SK-N-SH treated with all-trans-retinoic acid at 6 μM for 48 hours (cell line): ENCODE measurements at regions not wholly inside any gene's neighbourhood (a gene's known extent, or its start where the extent isn't known, plus 50 kb on each side); places are given as distances from the start of the nearest gene placed in this dataset.

Experiments
- ATAC-seq: fragments of 200-7000 bp; cut with Tn5 transposase; 3 replicates; pipeline ENCODE4 v1.9.1; 2020; ENCODE audit warnings: mild to moderate bottlenecking, moderate library complexity
- ARNTL ChIP-seq: fragments of 450-650 bp; formaldehyde crosslinking; IDR thresholded peaks from 2 replicates; pipeline ENCODE4 v1.5.0; 2020; ENCODE audit warnings: low read depth, mild to moderate bottlenecking, moderate library complexity, borderline replicate concordance
- BACH2 ChIP-seq: fragments of 250-450 bp; sonication (Bioruptor Pico); IDR thresholded peaks from 2 replicates; pipeline ENCODE4 v1.9.0; 2021; ENCODE audit warnings: mild to moderate bottlenecking, borderline replicate concordance
- CSDC2 ChIP-seq: fragments of 250-450 bp; sonication (Bioruptor Pico); IDR thresholded peaks from 2 replicates; pipeline ENCODE4 v1.5.0; 2020; ENCODE audit warnings: mild to moderate bottlenecking, moderate library complexity
- ESRRG ChIP-seq: fragments of 250-450 bp; sonication (Bioruptor Pico); IDR thresholded peaks from 2 replicates; pipeline ENCODE4 v1.6.1; 2021; ENCODE audit warnings: mild to moderate bottlenecking
- GLIS3 ChIP-seq: fragments of 250-450 bp; sonication (Bioruptor Pico); IDR thresholded peaks from 2 replicates; pipeline ENCODE4 v1.5.0; 2020; ENCODE audit warnings: mild to moderate bottlenecking, moderate library complexity
- ISL1 ChIP-seq: fragments of 250-450 bp; sonication (Bioruptor Pico); IDR thresholded peaks from 2 replicates; pipeline ENCODE4 v2.1.2; 2022; ENCODE audit warnings: mild to moderate bottlenecking, moderate library complexity
- PPARA ChIP-seq: fragments of 250-450 bp; sonication (Bioruptor Pico); IDR thresholded peaks from 2 replicates; pipeline ENCODE4 v1.5.0; 2020; ENCODE audit warnings: mild to moderate bottlenecking, borderline replicate concordance
- RARB ChIP-seq: fragments of 250-450 bp; sonication (Bioruptor Pico); IDR thresholded peaks from 2 replicates; pipeline ENCODE4 v1.8.0; 2021; ENCODE audit warnings: mild to moderate bottlenecking, moderate library complexity
- SNAI2 ChIP-seq: fragments of 250-450 bp; sonication (Bioruptor Pico); IDR thresholded peaks from 2 replicates; pipeline ENCODE4 v1.5.0; 2020; ENCODE audit warnings: mild to moderate bottlenecking, moderate library complexity
- TCF4 ChIP-seq: fragments of 250-450 bp; sonication (Bioruptor Pico); IDR thresholded peaks from 2 replicates; pipeline ENCODE4 v1.8.0; 2021; ENCODE audit warnings: mild to moderate bottlenecking, moderate library complexity, borderline replicate concordance
- ZC3H10 ChIP-seq: fragments of 250-450 bp; sonication (Bioruptor Pico); IDR thresholded peaks from 2 replicates; pipeline ENCODE4 v1.5.1; 2021; ENCODE audit warnings: mild to moderate bottlenecking, moderate library complexity
- ZFP3 ChIP-seq: fragments of 250-450 bp; sonication (Bioruptor Pico); IDR thresholded peaks from 2 replicates; pipeline ENCODE4 v1.5.0; 2020; ENCODE audit warnings: mild to moderate bottlenecking, moderate library complexity
- ZNF565 ChIP-seq: fragments of 450-650 bp; formaldehyde crosslinking; conservative IDR thresholded peaks from 2 replicates; pipeline ENCODE4 v1.5.0; 2020; ENCODE audit warnings: low read depth, mild to moderate bottlenecking, moderate library complexity
- ZNF70 ChIP-seq: fragments of 450-650 bp; formaldehyde crosslinking; IDR thresholded peaks from 2 replicates; pipeline ENCODE4 v1.5.0; 2020; ENCODE audit warnings: mild to moderate bottlenecking, moderate library complexity
- TF ChIP-seq, protein P1 (sequence below): fragments of 250-450 bp; sonication (Bioruptor Pico); IDR thresholded peaks from 2 replicates; pipeline ENCODE4 v1.5.0; 2020; ENCODE audit warnings: mild to moderate bottlenecking, moderate library complexity
- TF ChIP-seq, protein P2 (sequence below): fragments of 250-450 bp; sonication (Bioruptor Pico); IDR thresholded peaks from 2 replicates; pipeline ENCODE4 v1.8.0; 2021; ENCODE audit warnings: low read depth, mild to moderate bottlenecking, moderate library complexity, borderline replicate concordance
- TF ChIP-seq, protein P3 (sequence below): fragments of 250-450 bp; sonication (Bioruptor Pico); IDR thresholded peaks from 2 replicates; pipeline ENCODE4 v1.8.0; 2020; ENCODE audit warnings: mild to moderate bottlenecking, moderate library complexity, borderline replicate concordance
- TF ChIP-seq, protein P4 (sequence below): fragments of 250-450 bp; sonication (Bioruptor Pico); IDR thresholded peaks from 2 replicates; pipeline ENCODE4 v1.5.1; 2021; ENCODE audit warnings: mild to moderate bottlenecking, moderate library complexity

DNA sequence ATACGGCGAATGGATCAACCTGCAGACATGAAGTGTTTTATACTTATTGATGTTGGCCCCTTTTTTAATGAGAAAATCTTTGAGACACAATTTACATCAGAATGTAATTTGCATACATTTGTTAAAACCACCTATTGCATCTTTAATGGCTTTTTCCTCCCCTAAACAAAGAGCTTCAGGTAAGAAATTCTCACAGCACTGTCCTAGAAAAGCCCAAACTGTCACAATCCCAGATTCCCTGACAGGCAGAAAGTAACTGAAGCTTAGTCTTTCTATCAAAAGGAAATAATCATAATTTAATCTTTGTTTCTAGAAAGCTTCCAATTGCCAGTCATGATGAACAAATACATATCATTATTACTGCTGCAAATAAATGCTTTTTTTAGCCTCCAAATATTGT, 407.9 kb downstream of the TMA16 start (continued):
- TF ChIP-seq, protein P1, sequence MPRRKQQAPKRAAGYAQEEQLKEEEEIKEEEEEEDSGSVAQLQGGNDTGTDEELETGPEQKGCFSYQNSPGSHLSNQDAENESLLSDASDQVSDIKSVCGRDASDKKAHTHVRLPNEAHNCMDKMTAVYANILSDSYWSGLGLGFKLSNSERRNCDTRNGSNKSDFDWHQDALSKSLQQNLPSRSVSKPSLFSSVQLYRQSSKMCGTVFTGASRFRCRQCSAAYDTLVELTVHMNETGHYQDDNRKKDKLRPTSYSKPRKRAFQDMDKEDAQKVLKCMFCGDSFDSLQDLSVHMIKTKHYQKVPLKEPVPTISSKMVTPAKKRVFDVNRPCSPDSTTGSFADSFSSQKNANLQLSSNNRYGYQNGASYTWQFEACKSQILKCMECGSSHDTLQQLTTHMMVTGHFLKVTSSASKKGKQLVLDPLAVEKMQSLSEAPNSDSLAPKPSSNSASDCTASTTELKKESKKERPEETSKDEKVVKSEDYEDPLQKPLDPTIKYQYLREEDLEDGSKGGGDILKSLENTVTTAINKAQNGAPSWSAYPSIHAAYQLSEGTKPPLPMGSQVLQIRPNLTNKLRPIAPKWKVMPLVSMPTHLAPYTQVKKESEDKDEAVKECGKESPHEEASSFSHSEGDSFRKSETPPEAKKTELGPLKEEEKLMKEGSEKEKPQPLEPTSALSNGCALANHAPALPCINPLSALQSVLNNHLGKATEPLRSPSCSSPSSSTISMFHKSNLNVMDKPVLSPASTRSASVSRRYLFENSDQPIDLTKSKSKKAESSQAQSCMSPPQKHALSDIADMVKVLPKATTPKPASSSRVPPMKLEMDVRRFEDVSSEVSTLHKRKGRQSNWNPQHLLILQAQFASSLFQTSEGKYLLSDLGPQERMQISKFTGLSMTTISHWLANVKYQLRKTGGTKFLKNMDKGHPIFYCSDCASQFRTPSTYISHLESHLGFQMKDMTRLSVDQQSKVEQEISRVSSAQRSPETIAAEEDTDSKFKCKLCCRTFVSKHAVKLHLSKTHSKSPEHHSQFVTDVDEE: no peak
- TF ChIP-seq RARB (no peak), SNAI2 (CRISPR knock-in tag) (no peak), ZNF565 (CRISPR knock-in tag) (no peak)

DNA sequence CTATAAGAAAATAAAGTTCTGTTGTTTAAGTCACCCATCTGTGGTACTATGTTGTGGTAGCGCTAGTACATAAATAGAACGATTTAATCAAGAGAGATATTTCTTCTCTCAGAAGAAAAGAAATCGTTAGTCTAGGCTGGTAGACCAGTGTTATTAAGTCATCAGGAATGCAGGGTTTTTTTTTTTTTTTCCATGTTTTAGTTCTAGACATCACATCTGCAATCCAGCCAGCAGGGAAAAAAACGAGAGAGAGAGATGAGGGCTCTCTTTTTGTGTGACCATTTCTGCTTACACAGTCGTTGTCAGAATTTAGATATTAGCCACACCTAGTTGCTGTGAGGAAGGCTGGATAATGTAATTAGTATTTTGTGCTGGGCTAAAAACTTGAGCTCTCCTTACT, 417.4 kb downstream of the TMA16 start:
- TF ChIP-seq ARNTL: no peak
- TF ChIP-seq, protein P2, sequence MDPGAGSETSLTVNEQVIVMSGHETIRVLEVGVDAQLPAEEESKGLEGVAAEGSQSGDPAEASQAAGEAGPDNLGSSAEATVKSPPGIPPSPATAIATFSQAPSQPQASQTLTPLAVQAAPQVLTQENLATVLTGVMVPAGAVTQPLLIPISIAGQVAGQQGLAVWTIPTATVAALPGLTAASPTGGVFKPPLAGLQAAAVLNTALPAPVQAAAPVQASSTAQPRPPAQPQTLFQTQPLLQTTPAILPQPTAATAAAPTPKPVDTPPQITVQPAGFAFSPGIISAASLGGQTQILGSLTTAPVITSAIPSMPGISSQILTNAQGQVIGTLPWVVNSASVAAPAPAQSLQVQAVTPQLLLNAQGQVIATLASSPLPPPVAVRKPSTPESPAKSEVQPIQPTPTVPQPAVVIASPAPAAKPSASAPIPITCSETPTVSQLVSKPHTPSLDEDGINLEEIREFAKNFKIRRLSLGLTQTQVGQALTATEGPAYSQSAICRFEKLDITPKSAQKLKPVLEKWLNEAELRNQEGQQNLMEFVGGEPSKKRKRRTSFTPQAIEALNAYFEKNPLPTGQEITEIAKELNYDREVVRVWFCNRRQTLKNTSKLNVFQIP (CRISPR knock-in tag): no peak
- no peak for TF ChIP-seq ZNF565 (CRISPR knock-in tag)
- no peak for TF ChIP-seq GLIS3
- no peak for TF ChIP-seq RARB
- TF ChIP-seq ZC3H10 (CRISPR knock-in tag): no peak
- no peak for TF ChIP-seq CSDC2
- TF ChIP-seq PPARA (CRISPR knock-in tag): no peak
- TF ChIP-seq, protein P3, sequence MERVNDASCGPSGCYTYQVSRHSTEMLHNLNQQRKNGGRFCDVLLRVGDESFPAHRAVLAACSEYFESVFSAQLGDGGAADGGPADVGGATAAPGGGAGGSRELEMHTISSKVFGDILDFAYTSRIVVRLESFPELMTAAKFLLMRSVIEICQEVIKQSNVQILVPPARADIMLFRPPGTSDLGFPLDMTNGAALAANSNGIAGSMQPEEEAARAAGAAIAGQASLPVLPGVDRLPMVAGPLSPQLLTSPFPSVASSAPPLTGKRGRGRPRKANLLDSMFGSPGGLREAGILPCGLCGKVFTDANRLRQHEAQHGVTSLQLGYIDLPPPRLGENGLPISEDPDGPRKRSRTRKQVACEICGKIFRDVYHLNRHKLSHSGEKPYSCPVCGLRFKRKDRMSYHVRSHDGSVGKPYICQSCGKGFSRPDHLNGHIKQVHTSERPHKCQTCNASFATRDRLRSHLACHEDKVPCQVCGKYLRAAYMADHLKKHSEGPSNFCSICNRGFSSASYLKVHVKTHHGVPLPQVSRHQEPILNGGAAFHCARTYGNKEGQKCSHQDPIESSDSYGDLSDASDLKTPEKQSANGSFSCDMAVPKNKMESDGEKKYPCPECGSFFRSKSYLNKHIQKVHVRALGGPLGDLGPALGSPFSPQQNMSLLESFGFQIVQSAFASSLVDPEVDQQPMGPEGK (CRISPR knock-in tag): no peak
- TF ChIP-seq TCF4 (CRISPR knock-in tag): no peak
- no peak for TF ChIP-seq ZFP3 (CRISPR knock-in tag)
- TF ChIP-seq BACH2 (CRISPR knock-in tag): no peak
- no peak for TF ChIP-seq ZNF70 (CRISPR knock-in tag)
- no peak for ATAC-seq

DNA sequence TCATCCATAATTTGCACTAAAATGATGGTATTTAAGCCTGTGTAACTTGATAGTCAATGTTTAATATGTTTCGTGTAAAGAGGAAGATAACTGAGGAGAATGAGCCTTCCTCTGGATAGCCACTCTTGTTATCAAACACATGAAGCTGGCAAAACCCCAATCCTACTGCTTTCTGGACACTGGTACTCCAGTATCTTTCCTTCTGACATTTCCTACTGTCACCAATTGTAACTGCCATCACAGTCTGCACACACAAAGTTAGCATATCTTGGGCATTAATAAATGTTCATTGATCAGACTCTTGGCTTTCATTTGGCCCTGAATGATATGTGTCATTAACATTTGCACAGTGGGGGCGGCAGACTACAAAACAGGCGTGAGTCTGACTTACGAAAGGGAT, 419.1 kb downstream of the TMA16 start:
- TF ChIP-seq, protein P1: no peak
- no peak for TF ChIP-seq ESRRG (CRISPR knock-in tag)
- TF ChIP-seq PPARA (CRISPR knock-in tag): no peak
- TF ChIP-seq, protein P2 (CRISPR knock-in tag): no peak
- no peak for TF ChIP-seq ISL1
- TF ChIP-seq ZC3H10 (CRISPR knock-in tag): no peak
- TF ChIP-seq, protein P4, sequence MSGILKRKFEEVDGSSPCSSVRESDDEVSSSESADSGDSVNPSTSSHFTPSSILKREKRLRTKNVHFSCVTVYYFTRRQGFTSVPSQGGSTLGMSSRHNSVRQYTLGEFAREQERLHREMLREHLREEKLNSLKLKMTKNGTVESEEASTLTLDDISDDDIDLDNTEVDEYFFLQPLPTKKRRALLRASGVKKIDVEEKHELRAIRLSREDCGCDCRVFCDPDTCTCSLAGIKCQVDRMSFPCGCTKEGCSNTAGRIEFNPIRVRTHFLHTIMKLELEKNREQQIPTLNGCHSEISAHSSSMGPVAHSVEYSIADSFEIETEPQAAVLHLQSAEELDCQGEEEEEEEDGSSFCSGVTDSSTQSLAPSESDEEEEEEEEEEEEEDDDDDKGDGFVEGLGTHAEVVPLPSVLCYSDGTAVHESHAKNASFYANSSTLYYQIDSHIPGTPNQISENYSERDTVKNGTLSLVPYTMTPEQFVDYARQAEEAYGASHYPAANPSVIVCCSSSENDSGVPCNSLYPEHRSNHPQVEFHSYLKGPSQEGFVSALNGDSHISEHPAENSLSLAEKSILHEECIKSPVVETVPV (CRISPR knock-in tag): no peak
- no peak for ATAC-seq
